Pancreas (tissue), 10 donors: ENCODE measurements at regions not wholly inside any gene's neighbourhood (a gene's known extent, or its start where the extent isn't known, plus 50 kb on each side); places are given as distances from the start of the nearest gene placed in this dataset.

Experiments used
- ATAC-seq, 4 donors: fragments of 200-7000 bp; cut with Tn5 transposase; one replicate each; pipeline versions ENCODE4 v1.8.0 to v1.9.1; 2020; ENCODE audit warnings: mild to moderate bottlenecking in 4 of 4, moderate library complexity in 4 of 4
- DNase-seq, 6 donors: peaks; one replicate each; pipeline ENCODE4 v3.0.0-alpha.2; 2020
- FAIRE-seq: peaks from 2 replicates; lab custom pipeline; 2012; peaks lifted over from hg19 to GRCh38; lab: Jason Lieb, UNC
- H3K27ac ChIP-seq, 4 donors: fragments of 200-600 bp; sonication (generic); 1 replicate in 3 of 4; 2 replicates in 1 of 4; pipeline versions ENCODE4 v1.5.0 to v1.8.0; 2020
- H3K27me3 ChIP-seq, 4 donors: fragments of 200-600 bp; one replicate each; pipeline ENCODE4 v1.8.0; 2021
- H3K36me3 ChIP-seq, 3 donors: fragments of 200-600 bp; sonication (generic) in 1 of 3; one replicate each; pipeline versions ENCODE4 v1.5.0 to v1.8.0; 2020 to 2021
- H3K4me1 ChIP-seq, 3 donors: fragments of 200-600 bp; one replicate each; pipeline ENCODE4 v1.8.0; 2021
- H3K4me3 ChIP-seq, 4 donors: fragments of 200-600 bp; sonication (generic) in 2 of 4; one replicate each; pipeline versions ENCODE4 v1.5.0 to v1.8.0; 2020 to 2021
- H3K9me3 ChIP-seq, 4 donors: fragments of 200-600 bp; one replicate each; pipeline ENCODE4 v1.8.0; 2021
- CTCF ChIP-seq, 4 donors: fragments of 200-600 bp; sonication (generic) in 3 of 4; IDR thresholded peaks; one replicate each; pipeline versions ENCODE4 v1.5.0 to v1.8.0; 2021; ENCODE audit warnings: antibody characterized with exemption in 4 of 4
- WGBS, 2 donors: extraction: QIAGEN DNeasy Blood & Tissue Kit; methylation state at CpG; one replicate each; pipeline ENCODE4 v1.1.7; 2013; 5-methylcytosine and 5-hydroxymethylcytosine counted together
- intact Hi-C, 3 donors: fragments of 100-400 bp; cut with DNase I; formaldehyde crosslinking; loops; one replicate each; pipeline versions ENCODE4 v1.11.1 to v1.14.2; 2022
- donor health status: healthy with polysubstance abuse.
- donor health status: DM: no; HTN: no; CAD: no; lungs with moderate emphysema.
- donor health status: DM: no; HTN: no; CAD: no.
- donor health status: control.
- donor health status: control.
- donor health status: Bipolar disorder and iron deficiency.
- donor health status: DM: yes; HTN: yes; CAD: no.
- donor health status: DM: no; HTN: no; CAD: no.
- donor health status: DM: no; HTN: no; CAD: no.
- donor health status: DM: yes; HTN: yes; CAD: no.

GRCh38 chr3:174716956-174717505, 142.1 kb upstream of the NAALADL2 start:
- no peaks in the 10 kb centered on the region for H3K27me3 ChIP-seq
- intact Hi-C loops: no loop called here
- no peak for TF ChIP-seq CTCF (IDR thresholded peaks at IDR 0.05)
- H3K27ac ChIP-seq: no peak overlapping the region
- H3K36me3 ChIP-seq: no peaks in the 10 kb centered on the region
- H3K4me3 ChIP-seq: no peak overlapping the region
- no peaks in the 10 kb centered on the region for H3K9me3 ChIP-seq
- FAIRE-seq: no peak
- no peak for DNase-seq
- WGBS, 2 donors: 76 to 78% methylated on average over 2 of the region's 2 CpGs
- H3K4me1 ChIP-seq: no peaks in the 10 kb centered on the region
- no peak for ATAC-seq

- 72 to 84% methylated on average over 5 of the region's 5 CpGs for WGBS, 2 donors
- Histone ChIP-seq H3K27me3 (no peaks in the 10 kb centered on the region), H3K4me1 (no peaks in the 10 kb centered on the region), H3K36me3 (no peaks in the 10 kb centered on the region), H3K4me3 (no peak overlapping the region), H3K9me3 (no peaks in the 10 kb centered on the region), H3K27ac (no peak overlapping the region)
- intact Hi-C loops: no loop called here
- no peak for TF ChIP-seq CTCF (IDR thresholded peaks at IDR 0.05)
- ATAC-seq (no peak), FAIRE-seq (peak; percentile 60), DNase-seq (no peak)
Measured at GRCh38 chr3:174720717-174721116, 138.4 kb upstream of the NAALADL2 start.

- 68 to 73% methylated on average over 3 of the region's 3 CpGs for WGBS, 2 donors
- Histone ChIP-seq H3K36me3 (no peaks in the 10 kb centered on the region), H3K27me3 (no peaks in the 10 kb centered on the region), H3K4me3 (no peak overlapping the region), H3K27ac (no peak overlapping the region), H3K9me3 (no peaks in the 10 kb centered on the region), H3K4me1 (no peaks in the 10 kb centered on the region)
- DNase-seq: no peak
- TF ChIP-seq CTCF (IDR thresholded peaks at IDR 0.05): no peak
- ATAC-seq: no peak
- no peak for FAIRE-seq
- intact Hi-C loops: no loop called here
Measured at GRCh38 chr3:174725303-174725702, 133.8 kb upstream of the NAALADL2 start.

- FAIRE-seq: no peak
- no peak for TF ChIP-seq CTCF (IDR thresholded peaks at IDR 0.05)
- 70 to 80% methylated on average over 3 of the region's 3 CpGs for WGBS, 2 donors
- Histone ChIP-seq H3K4me1 (no peaks in the 10 kb centered on the region), H3K4me3 (no peak overlapping the region), H3K9me3 (no peaks in the 10 kb centered on the region), H3K27ac (no peak overlapping the region), H3K27me3 (no peaks in the 10 kb centered on the region), H3K36me3 (no peaks in the 10 kb centered on the region)
- DNase-seq: no peak
- intact Hi-C loops: no loop called here
- no peak for ATAC-seq
Measured at GRCh38 chr3:174737966-174738365, 121.2 kb upstream of the NAALADL2 start.

GRCh38 chr3:174749143-174749542, 110.0 kb upstream of the NAALADL2 start:
- ATAC-seq: no peak
- FAIRE-seq: no peak
- intact Hi-C loops: no loop called here
- no peaks in the 10 kb centered on the region for H3K4me1 ChIP-seq
- H3K27ac ChIP-seq: no peak overlapping the region
- 70 to 73% methylated on average over 2 of the region's 2 CpGs for WGBS, 2 donors
- DNase-seq: no peak
- no peaks in the 10 kb centered on the region for H3K27me3 ChIP-seq
- TF ChIP-seq CTCF (IDR thresholded peaks at IDR 0.05): no peak
- H3K9me3 ChIP-seq: no peaks in the 10 kb centered on the region
- no peaks in the 10 kb centered on the region for H3K36me3 ChIP-seq
- H3K4me3 ChIP-seq: no peak overlapping the region
